Caco-2 (cell line): ENCODE measurements at regions not wholly inside any gene's neighbourhood (a gene's known extent, or its start where the extent isn't known, plus 50 kb on each side); places are given as distances from the start of the nearest gene placed in this dataset.

Experiments
- BruUV-seq: library from RNA; stranded (reverse); fragments of 400-500 nt; replicated peaks from 2 replicates; lab custom pipeline; 2021; lab: Mats Ljungman, UMichigan
- CTCF ChIA-PET: fragments of 300-600 bp; sonication (Branson Sonifier 250); formaldehyde crosslinking; loops from one replicate; lab custom pipeline; 2022; ENCODE audit warnings: antibody characterized with exemption; lab: Charles Lee
- POLR2A ChIA-PET: fragments of 300-600 bp; sonication (Branson Sonifier 250); formaldehyde crosslinking; loops from one replicate; lab custom pipeline; 2022; ENCODE audit warnings: antibody characterized with exemption; lab: Charles Lee
- DNase-seq, 2 experiments: peaks; one replicate each; pipeline versions ENCODE4 v3.0.0 to v3.0.0-alpha.2; 2020 to 2022
- H3K27me3 ChIP-seq: replicated peaks from 2 replicates; pipeline ENCODE4 v1.6.0; 2011; ENCODE audit warnings: low read length; ENCODE audit not compliant: control insufficient read depth, insufficient read depth
- H3K36me3 ChIP-seq: 2 replicates; pipeline ENCODE4 v1.5.1; 2011; ENCODE audit warnings: low read length; ENCODE audit not compliant: control insufficient read depth, insufficient read depth
- H3K4me1 ChIP-seq: fragments of 250-450 bp; sonication (Bioruptor Pico); 2 replicates; pipeline ENCODE4 v1.5.1; 2020; ENCODE audit warnings: mild to moderate bottlenecking
- H3K4me3 ChIP-seq: 2 replicates; pipeline ENCODE4 v1.5.1; 2011; ENCODE audit warnings: low read depth, mild to moderate bottlenecking, control low read depth, low read length
- H3K9me3 ChIP-seq: fragments of 250-450 bp; sonication (Bioruptor Pico); 2 replicates; pipeline ENCODE4 v1.5.1; 2020; ENCODE audit warnings: mild to moderate bottlenecking, moderate library complexity
- H3K27ac Mint-ChIP-seq: one replicate; pipeline ENCODE4 v1.8.0; 2022; ENCODE audit warnings: mixed read lengths; ENCODE audit not compliant: unreplicated experiment
- H3K27me3 Mint-ChIP-seq: one replicate; pipeline ENCODE4 v1.8.0; 2022; ENCODE audit warnings: mixed read lengths; ENCODE audit not compliant: insufficient read depth, unreplicated experiment
- H3K36me3 Mint-ChIP-seq: one replicate; pipeline ENCODE4 v1.8.0; 2022; ENCODE audit warnings: mild to moderate bottlenecking, mixed read lengths; ENCODE audit not compliant: insufficient read depth, unreplicated experiment
- H3K4me1 Mint-ChIP-seq: one replicate; pipeline ENCODE4 v1.8.0; 2022; ENCODE audit warnings: low read depth, mixed read lengths; ENCODE audit not compliant: unreplicated experiment
- H3K4me3 Mint-ChIP-seq: one replicate; pipeline ENCODE4 v1.8.0; 2022; ENCODE audit warnings: mild to moderate bottlenecking, moderate library complexity, mixed read lengths; ENCODE audit not compliant: unreplicated experiment
- H3K9me3 Mint-ChIP-seq: one replicate; pipeline ENCODE4 v1.8.0; 2022; ENCODE audit warnings: mixed read lengths; ENCODE audit not compliant: unreplicated experiment
- intact Hi-C: fragments of 100-400 bp; cut with micrococcal nuclease; formaldehyde crosslinking; loops from one replicate; pipeline ENCODE4 v1.10.0; 2022; ENCODE audit not compliant: unreplicated experiment
- TF ChIP-seq, protein P1 (sequence below), 2 experiments: fragments of 200-600 bp in 1 of 2; IDR thresholded peaks; 1 replicate in 1 of 2; 2 replicates in 1 of 2; pipeline versions ENCODE4 v1.5.1 to v1.8.0; 2011 to 2022; ENCODE audit warnings: antibody characterized with exemption in 1 of 2, control low read depth in 1 of 2, inconsistent platforms in 1 of 2, low read depth in 1 of 2, low read length in 1 of 2, mild to moderate bottlenecking in 1 of 2, moderate library complexity in 1 of 2; ENCODE audit not compliant: insufficient read depth in 1 of 2, severe bottlenecking in 1 of 2, unreplicated experiment in 1 of 2

DNA sequence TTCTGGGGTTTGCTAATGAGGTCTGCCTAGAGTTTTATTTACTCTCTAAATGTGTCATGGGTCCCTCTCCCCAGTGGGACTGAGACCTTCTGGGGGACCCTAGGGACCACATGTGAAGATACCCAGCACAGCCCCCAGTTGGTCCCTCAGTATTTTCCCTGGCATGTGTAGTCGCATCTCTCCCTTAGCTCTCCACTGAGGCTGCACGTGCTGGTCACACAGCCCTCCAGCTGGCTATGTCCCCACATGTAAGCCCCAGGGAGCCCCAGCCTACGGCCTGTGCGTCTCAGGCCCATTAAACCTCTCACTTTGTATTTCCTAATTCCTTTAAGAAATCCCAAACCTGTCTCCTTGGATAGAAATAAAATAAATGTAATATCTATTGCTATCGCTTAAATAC, 189.6 kb upstream of the TSHZ3 start:
- H3K9me3 ChIP-seq, result no peaks in the 10 kb centered on the region; the same call in 1 of the 2 replicates
- ChIA-PET CTCF (no interaction called here), POLR2A (no interaction called here)
- no peaks in the 10 kb centered on the region for H3K4me1 ChIP-seq
- no peak overlapping the region for H3K4me3 Mint-ChIP-seq
- H3K9me3 Mint-ChIP-seq, result no peaks in the 10 kb centered on the region
- H3K4me1 Mint-ChIP-seq, result no peaks in the 10 kb centered on the region
- H3K27me3 ChIP-seq, result no peaks in the 10 kb centered on the region
- no TSS peak for BruUV-seq
- H3K36me3 ChIP-seq, result no peaks in the 10 kb centered on the region
- no peak overlapping the region for H3K4me3 ChIP-seq
- DNase-seq, result no peak
- no peaks in the 10 kb centered on the region for H3K36me3 Mint-ChIP-seq
- peaks cover 13% of the 10 kb centered on the region for H3K27me3 Mint-ChIP-seq
- H3K27ac Mint-ChIP-seq, result no peak overlapping the region
- TF ChIP-seq, protein P1, sequence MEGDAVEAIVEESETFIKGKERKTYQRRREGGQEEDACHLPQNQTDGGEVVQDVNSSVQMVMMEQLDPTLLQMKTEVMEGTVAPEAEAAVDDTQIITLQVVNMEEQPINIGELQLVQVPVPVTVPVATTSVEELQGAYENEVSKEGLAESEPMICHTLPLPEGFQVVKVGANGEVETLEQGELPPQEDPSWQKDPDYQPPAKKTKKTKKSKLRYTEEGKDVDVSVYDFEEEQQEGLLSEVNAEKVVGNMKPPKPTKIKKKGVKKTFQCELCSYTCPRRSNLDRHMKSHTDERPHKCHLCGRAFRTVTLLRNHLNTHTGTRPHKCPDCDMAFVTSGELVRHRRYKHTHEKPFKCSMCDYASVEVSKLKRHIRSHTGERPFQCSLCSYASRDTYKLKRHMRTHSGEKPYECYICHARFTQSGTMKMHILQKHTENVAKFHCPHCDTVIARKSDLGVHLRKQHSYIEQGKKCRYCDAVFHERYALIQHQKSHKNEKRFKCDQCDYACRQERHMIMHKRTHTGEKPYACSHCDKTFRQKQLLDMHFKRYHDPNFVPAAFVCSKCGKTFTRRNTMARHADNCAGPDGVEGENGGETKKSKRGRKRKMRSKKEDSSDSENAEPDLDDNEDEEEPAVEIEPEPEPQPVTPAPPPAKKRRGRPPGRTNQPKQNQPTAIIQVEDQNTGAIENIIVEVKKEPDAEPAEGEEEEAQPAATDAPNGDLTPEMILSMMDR (IDR thresholded peaks at IDR 0.05; ENCODE audit: insufficient read depth in 1 of 2, low read depth in 1 of 2, low read length in 1 of 2, severe bottlenecking in 1 of 2, unreplicated experiment in 1 of 2), result no peak
- intact Hi-C loops, result no loop called here

DNA sequence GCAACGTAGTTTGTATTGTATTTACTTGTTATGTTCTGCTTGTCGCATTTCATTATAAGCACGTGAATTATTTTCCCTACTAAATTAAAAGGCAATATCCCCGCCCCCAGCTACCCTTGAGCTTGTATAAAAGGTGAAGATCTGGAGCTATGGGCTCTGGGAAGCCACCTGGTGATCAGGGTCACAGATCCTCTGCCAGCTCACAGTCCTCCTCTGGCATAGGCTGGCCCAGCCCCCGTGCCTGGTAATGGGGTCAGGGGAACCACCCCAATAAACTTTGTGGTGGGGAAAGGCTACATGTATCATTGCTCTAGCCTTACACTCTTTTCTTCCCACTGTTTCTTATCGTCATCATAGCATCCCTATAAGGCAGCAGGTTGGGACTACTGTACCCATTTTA, 190.2 kb upstream of the TSHZ3 start:
- CTCF ChIA-PET, result no interaction called here
- Mint-ChIP-seq H3K36me3 (no peaks in the 10 kb centered on the region), H3K27ac (no peak overlapping the region), H3K27me3 (peaks cover 13% of the 10 kb centered on the region), H3K4me1 (no peaks in the 10 kb centered on the region), H3K4me3 (no peak overlapping the region), H3K9me3 (no peaks in the 10 kb centered on the region)
- BruUV-seq, result no TSS peak
- TF ChIP-seq, protein P1 (IDR thresholded peaks at IDR 0.05; ENCODE audit: insufficient read depth in 1 of 2, low read depth in 1 of 2, low read length in 1 of 2, severe bottlenecking in 1 of 2, unreplicated experiment in 1 of 2), result no peak
- no peak for DNase-seq
- Histone ChIP-seq H3K4me1 (no peaks in the 10 kb centered on the region), H3K27me3 (no peaks in the 10 kb centered on the region), H3K36me3 (no peaks in the 10 kb centered on the region), H3K4me3 (no peak overlapping the region), H3K9me3 (no peaks in the 10 kb centered on the region; the same call in 1 of the 2 replicates)
- POLR2A ChIA-PET, result no interaction called here
- intact Hi-C loops, result no loop called here

DNA sequence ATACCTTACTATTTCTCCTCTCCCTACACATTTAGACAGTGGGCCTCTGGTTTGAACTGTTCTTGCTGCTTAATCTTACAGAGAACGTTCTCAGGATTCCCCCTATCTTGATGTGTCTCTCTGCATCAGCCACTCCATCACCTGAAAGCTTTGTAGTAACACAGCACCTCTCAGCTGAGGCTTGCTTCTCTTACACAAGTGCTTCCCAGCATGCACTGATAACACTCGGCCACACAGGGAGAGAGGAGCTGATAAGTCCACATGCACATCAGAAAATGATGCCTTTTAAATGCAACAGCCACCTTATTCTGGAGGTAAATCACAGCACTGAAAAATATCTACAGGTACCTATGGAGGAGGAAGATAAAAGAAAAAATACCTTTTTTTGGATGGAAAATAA, 192.2 kb upstream of the TSHZ3 start:
- no peak overlapping the region for H3K4me3 Mint-ChIP-seq
- Histone ChIP-seq H3K4me1 (no peaks in the 10 kb centered on the region), H3K4me3 (no peak overlapping the region), H3K36me3 (no peaks in the 10 kb centered on the region), H3K9me3 (no peaks in the 10 kb centered on the region; the same call in 1 of the 2 replicates), H3K27me3 (no peaks in the 10 kb centered on the region)
- TF ChIP-seq, protein P1 (IDR thresholded peaks at IDR 0.05; ENCODE audit: insufficient read depth in 1 of 2, low read depth in 1 of 2, low read length in 1 of 2, severe bottlenecking in 1 of 2, unreplicated experiment in 1 of 2), result no peak
- DNase-seq, result no peak
- no peaks in the 10 kb centered on the region for H3K4me1 Mint-ChIP-seq
- ChIA-PET CTCF (no interaction called here), POLR2A (no interaction called here)
- H3K9me3 Mint-ChIP-seq, result peaks cover 10% of the 10 kb centered on the region
- intact Hi-C loops, result no loop called here
- H3K27ac Mint-ChIP-seq, result no peak overlapping the region
- peaks cover 9% of the 10 kb centered on the region for H3K27me3 Mint-ChIP-seq
- no TSS peak for BruUV-seq
- H3K36me3 Mint-ChIP-seq, result no peaks in the 10 kb centered on the region
